GM18873 (cell line): ENCODE measurements at regions not wholly inside any gene's neighbourhood (a gene's known extent, or its start where the extent isn't known, plus 50 kb on each side); places are given as distances from the start of the nearest gene placed in this dataset.

ENCODE experiments used
- ATAC-seq: cut with Tn5 transposase; IDR thresholded peaks from one replicate; pipeline ENCODE4 v1.9.1; 2021; ENCODE audit warnings: mild to moderate bottlenecking, moderate library complexity, moderate number of reproducible peaks; ENCODE audit not compliant: unreplicated experiment, low FRiP score

GRCh38 chr10:44203535-44203934 lies 181.4 kb downstream of the CXCL12 start:
- no peak for ATAC-seq

DNA sequence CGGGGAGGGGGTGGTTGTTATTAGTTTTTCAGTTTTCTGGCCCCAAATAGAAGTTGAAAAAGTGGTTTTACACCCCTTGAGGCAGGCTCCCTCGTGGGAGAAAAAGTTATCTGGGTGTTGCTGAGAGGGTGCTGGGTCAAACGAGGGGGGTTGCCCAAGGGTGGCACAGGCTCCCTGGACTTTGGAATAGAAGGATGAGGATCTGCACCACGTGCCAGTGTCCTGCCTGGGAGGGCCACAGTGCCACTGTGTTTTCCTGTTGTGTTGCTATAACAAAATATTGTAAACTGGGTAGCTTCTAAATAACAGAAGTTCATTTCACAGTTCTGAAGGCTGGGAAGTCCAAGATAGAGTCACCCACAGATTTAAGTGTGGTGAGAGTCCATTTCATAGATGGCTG lies 181.9 kb downstream of the CXCL12 start:
- ATAC-seq: no peak

GRCh38 chr10:44201656-44202055 lies 183.2 kb downstream of the CXCL12 start:
- no peak for ATAC-seq

DNA sequence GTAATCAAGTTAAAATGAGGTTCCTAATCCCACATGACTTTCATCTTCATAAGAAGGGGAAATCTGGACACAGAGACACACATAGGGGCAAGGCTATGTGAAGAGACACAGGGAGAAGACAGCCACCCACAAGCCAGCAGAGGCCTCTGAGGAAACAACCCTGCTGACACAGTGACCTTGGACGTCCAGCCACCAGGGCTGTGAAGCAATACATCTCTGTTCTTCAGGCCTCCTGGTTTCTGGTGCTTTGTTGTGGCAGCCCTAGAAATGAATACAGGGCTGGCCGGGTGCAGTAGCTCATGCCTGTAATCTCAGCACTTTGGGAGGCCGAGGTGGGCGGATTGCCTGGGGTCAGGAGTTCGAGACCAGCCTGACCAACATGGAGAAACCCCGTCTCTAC lies 183.9 kb downstream of the CXCL12 start:
- no peak for ATAC-seq

DNA sequence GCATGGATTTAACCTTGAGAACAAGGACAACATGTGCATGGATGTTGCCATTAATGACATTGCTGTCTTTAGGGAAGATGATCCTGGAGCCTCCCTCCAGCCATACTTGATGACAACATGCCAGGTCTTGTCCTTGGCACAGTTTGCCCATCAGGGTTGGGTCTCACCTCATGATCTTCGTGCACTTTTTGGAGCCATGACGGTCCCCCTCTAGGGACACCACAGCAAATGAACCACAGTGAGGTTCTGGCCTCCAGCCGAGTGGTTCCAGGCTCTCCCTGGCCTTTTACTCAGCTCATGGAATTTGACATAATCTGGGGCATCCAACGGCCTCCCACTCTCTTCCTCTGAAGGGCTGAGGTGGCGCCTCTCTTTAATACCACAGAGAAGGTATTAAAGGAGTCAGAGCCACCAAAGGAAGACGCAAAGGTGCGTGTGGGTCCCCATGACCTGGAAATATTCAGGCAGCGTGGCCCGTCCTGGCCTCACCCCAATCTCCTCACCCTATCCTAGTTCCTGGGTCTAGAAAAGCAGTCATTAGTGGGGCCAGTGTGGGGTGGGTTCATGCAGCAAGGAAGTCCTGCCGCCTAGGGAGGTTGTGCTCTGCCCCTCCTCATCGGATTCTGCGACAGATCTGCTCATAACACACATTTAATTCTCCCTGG lies 184.8 kb downstream of the CXCL12 start:
- no peak for ATAC-seq

GRCh38 chr10:44199267-44199666 lies 185.6 kb downstream of the CXCL12 start:
- ATAC-seq: no peak

- no peak for ATAC-seq
These were observed 186.2 kb downstream of the CXCL12 start for GRCh38 chr10:44198780-44199097.

DNA sequence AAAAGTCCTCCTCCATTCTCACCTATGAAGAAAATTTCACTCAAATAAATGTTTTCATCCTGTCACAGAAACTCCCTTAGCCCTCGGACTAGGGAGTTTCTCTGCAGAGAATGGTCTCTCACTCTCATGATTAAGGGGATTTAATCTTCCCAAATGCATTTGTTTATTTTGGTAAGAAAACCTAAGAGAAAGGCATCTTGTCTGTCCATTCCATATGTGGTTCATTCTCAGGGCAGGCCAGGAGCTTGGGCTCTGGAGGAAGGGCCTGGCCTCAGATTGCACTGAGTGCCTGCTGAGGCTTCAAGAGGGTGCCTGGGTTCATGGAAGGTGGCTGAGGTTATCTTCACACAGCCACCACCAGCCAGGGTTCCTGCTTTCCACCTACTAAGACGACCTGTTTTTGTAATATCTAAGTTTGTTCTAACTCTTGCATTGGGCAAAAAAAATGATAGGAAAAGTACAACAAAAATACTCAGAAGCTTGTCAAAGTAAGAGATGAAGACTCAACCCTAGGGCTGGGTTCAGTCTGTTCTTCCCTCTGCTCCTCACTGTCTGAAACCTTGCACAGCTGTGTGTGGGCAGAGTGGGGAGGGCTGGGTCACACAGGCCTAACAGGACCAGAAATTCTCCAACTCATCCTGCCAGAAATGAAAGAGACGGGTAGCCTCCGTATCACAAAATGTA lies 186.7 kb downstream of the CXCL12 start:
- no peak for ATAC-seq

GRCh38 chr10:44197646-44198045 lies 187.3 kb downstream of the CXCL12 start:
- ATAC-seq: no peak

DNA sequence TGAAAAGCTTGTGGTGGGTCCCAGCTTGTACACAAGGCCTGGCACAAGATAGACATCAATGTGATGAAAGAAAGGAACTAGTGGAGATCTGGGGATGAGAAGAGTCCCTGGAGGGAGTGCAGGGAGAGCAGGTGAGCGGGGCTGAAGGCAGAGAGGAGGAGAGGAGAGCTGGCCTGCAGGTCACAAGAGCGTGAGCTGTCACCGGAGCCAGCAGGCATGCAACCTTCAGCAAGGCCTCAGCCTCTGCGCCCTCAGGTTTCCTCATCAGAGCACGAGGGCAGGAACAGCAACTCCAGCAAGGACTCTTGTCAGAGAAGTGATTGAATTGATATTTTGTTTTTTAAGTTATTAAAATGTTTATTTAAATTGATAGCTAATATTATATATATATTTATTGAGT lies 188.6 kb downstream of the CXCL12 start:
- ATAC-seq: no peak

DNA sequence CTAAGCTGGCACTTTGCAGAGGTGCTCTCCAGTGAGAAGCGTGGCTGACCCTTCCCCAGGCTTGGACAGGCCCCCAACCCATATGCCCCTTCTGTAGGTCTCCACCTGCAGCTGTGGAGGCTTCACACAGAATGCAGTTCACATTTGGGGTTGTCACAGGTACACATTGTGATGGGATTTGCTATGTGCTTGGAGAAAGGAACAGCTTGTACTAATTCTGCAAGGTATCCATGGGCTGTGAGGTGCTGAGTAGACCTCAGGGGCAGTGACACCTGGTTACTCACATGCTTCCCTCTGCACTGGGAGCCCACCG lies 188.9 kb downstream of the CXCL12 start:
- ATAC-seq: no peak

GRCh38 chr10:44195112-44196007 lies 189.5 kb downstream of the CXCL12 start:
- ATAC-seq: no peak

- ATAC-seq: no peak
These were observed 190.5 kb downstream of the CXCL12 start for GRCh38 chr10:44194435-44194834.

DNA sequence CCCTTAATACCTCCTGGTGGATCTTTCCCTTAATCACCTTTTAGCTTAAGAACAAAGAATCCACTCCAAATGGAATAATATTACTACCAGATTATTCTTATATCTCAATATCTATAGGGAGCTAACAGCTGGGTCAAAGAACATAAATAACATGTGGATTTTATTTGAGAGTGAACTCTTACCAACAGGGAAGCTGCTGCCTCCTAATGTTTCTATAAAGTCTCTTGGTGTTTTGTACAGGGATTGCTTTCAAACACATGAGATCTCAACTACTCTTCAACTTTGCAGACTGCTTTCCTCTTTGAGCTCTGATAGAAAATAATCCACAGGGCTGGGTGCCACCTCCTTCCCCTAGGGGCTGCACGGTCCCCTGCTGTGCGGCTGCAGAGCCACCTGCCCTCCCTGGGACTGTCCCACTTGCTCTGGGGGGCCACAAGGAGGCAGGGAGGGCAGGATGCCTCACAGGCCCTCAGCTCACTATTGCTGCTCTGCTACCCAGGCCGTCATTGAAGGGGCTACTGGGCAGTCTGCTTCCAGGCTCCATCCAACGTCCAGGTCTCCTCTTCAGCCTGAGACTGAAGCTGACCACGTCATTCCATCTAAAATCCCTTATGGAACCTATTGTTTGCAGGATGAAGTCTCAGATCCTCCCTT lies 191.2 kb downstream of the CXCL12 start:
- no peak for ATAC-seq

DNA sequence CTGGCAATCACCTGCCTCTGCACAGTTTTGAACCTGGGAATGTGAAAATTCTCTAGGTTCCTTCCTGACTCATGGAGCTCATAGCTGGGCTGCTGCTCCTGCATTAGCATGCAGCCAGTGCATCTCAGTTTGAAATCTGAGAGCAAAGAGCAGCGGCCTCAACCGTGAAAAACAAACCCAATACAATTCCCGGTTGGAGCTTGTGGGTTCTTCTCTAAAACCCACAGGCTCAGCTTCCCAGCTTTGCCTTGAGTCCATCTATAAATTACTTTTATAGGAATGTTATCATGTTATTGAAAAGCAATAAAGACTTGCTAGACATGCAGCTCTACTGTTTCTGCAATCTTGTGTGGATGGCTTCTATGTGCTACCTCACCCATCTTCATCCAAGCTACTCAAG lies 191.7 kb downstream of the CXCL12 start:
- ATAC-seq: no peak

- ATAC-seq: no peak
These were observed 192.5 kb downstream of the CXCL12 start for GRCh38 chr10:44192435-44192834.

DNA sequence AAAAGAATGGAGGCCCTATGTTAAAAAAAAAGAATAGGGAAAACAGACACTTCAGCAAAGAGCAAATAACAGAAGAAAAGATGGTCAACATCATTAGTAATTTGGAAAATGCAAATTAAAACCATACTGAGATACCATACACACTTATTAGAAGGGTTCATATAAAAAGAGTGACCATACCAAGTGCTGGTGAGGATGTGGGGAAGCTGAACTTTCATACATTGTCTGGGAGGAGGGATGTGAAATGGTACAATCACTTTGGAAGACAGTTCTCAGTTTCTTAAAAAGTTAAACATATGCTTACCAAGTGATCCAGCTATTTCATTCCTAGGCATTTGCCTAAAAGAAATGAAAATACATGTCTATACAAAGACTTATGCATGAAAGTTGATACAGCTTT lies 194.4 kb downstream of the CXCL12 start:
- ATAC-seq: no peak

- no peak for ATAC-seq
These were observed 198.1 kb downstream of the CXCL12 start for GRCh38 chr10:44186821-44187220.

DNA sequence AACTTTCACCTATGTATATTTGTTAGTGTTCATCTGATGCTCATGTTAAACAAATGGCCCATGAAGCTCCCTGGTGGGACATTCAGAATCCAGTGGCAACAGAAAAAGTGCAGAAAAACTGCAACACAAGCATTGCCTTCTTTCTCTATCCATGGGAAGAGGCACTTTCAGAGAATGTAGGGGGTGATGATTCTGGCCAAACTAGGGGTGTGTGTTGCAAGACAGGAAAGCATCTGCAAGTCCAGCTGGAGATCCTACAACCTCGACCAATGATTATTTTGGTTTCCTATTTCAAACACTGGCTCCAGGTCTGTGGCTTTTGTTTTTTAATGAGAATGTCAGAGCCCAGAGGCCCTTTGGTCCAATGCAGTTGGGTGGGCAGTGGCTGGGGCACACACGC lies 198.7 kb downstream of the CXCL12 start:
- no peak for ATAC-seq

DNA sequence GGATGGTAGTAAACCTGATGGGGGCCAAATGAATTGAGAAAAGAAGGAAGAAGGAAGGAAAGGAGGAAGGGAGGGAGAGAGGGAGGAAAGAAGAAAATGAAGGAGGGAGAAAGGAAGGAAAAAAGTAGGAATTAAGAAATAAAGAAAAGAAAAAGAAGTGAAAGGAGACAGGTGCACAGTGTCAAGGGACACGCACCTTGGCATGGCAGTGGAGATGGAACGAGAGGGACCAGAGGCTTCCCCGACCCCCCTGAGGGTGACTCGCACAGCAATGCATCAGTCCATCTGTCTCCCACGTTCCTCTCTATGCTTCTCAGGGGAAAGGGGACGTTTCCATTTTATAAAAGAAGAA lies 199.6 kb downstream of the CXCL12 start:
- ATAC-seq: no peak

DNA sequence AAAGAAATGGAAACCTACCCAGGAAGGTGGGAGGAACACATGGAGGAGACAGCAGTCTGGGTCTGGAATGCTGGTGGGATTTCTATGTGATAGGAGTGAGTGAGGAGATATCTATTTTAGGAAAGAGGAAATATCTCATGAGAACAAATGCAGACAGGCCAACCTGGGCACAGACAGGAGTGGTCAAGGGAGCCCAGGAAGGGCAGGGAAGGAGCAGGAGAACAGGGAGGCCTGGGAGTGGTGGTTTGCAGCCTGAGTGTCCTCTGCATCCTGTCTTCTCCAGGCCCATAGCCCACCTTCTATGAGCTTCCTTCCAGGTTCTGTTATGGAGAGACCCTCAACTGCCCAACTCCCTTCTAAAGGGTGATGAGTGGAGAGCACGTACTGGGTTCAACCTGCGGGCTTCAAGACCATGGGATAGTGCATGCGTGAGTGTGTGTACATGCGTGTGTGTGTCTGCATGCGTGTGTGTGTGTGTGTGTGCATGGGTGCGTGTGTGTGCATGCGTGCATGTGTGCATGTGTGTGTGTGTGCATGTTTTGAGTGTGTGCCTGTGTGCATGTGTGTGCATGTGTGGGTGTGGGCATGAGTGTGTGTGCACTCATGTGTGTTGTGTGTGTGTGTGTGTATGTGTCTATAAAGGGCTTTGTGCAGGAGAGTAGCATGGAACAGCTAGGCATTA lies 200.1 kb downstream of the CXCL12 start:
- ATAC-seq: no peak
